Right lobe of liver (tissue), 6 donors: ENCODE measurements at regions not wholly inside any gene's neighbourhood (a gene's known extent, or its start where the extent isn't known, plus 50 kb on each side); places are given as distances from the start of the nearest gene placed in this dataset.

Experiments used
- ATAC-seq, 4 donors: fragments of 200-7000 bp; cut with Tn5 transposase; one replicate each; pipeline ENCODE4 v1.9.1; 2020; ENCODE audit warnings: mild to moderate bottlenecking in 4 of 4, moderate library complexity in 4 of 4
- DNase-seq, 3 donors: peaks; one replicate each; pipeline ENCODE4 v3.0.0-alpha.2; 2020
- H3K27ac ChIP-seq, 3 donors: fragments of 200-600 bp; one replicate each; pipeline ENCODE4 v1.8.0; 2022
- H3K27me3 ChIP-seq, 2 donors: fragments of 200-600 bp; one replicate each; pipeline ENCODE4 v1.8.0; 2022
- H3K36me3 ChIP-seq, 4 donors: fragments of 200-600 bp; sonication (generic) in 1 of 4; one replicate each; pipeline versions ENCODE4 v1.5.1 to v1.8.0; 2017 to 2022; ENCODE audit warnings: control low read depth in 1 of 4
- H3K4me1 ChIP-seq, 4 donors: fragments of 200-600 bp; sonication (generic) in 1 of 4; one replicate each; pipeline versions ENCODE4 v1.5.1 to v1.8.0; 2017 to 2022; ENCODE audit warnings: control low read depth in 1 of 4
- H3K4me3 ChIP-seq, 3 donors: fragments of 200-600 bp; one replicate each; pipeline ENCODE4 v1.8.0; 2022
- H3K9me3 ChIP-seq, 4 donors: fragments of 200-600 bp; sonication (generic) in 1 of 4; one replicate each; pipeline versions ENCODE4 v1.5.1 to v1.8.0; 2017 to 2022; ENCODE audit warnings: control low read depth in 1 of 4
- POLR2A ChIP-seq: fragments of 450-650 bp; IDR thresholded peaks from one replicate; pipeline ENCODE4 v1.6.1; 2017; ENCODE audit warnings: antibody characterized with exemption, mild to moderate bottlenecking
- WGBS: methylation state at CpG from one replicate; pipeline ENCODE4 v1.1.6; 2018; ENCODE audit warnings: low coverage, low lambda C conversion rate; ENCODE audit not compliant: insufficient coverage; ENCODE audit errors: missing lambda C conversion rate; 5-methylcytosine and 5-hydroxymethylcytosine counted together
- intact Hi-C, 2 donors: fragments of 100-400 bp; cut with DNase I; formaldehyde crosslinking; loops; one replicate each; pipeline versions ENCODE4 v1.11.2 to v1.14.1; 2022
- TF ChIP-seq, protein P1 (sequence below), 4 donors: fragments of 200-600 bp in 3 of 4; fragments of 450-650 bp in 1 of 4; IDR thresholded peaks; one replicate each; pipeline versions ENCODE4 v1.5.1 to v1.8.0; 2016 to 2022; ENCODE audit warnings: antibody characterized with exemption in 4 of 4, mild to moderate bottlenecking in 2 of 4
- donor health status: DM: no; HTN: yes; CAD: no.
- donor health status: DM: no; HTN: no; CAD: no.
- donor health status: DM: no; HTN: no; CAD: no.
- donor health status: DM: no; HTN: yes; CAD: no.
- donor health status: DM: no; HTN: yes; CAD: no.

DNA sequence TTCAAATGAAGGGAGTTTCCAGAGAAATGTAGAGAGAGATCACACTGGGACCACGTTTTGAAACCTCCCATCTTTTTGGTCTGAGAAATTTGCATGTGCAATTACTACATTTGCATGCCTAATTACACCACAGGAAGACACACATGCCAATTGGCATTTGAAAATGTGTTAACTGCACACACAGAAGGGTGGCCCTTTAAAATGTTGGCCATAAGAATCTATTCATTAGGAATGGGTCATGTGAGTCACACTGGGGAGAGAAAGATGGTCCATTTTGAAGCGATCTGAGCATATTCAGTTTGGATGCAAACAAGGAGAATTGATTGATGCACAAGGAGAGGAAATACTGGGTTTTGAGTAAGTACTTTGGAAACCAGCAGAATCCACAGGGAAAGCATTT is 1407.1 kb upstream of the ACVR2A start:
- DNase-seq = no peak
- Histone ChIP-seq H3K27ac (no peak overlapping the region), H3K9me3 (no peaks in the 10 kb centered on the region), H3K4me1 (no peaks in the 10 kb centered on the region), H3K4me3 (no peak overlapping the region), H3K27me3 (no peaks in the 10 kb centered on the region), H3K36me3 (no peaks in the 10 kb centered on the region)
- ATAC-seq = no peak
- TF ChIP-seq, protein P1, sequence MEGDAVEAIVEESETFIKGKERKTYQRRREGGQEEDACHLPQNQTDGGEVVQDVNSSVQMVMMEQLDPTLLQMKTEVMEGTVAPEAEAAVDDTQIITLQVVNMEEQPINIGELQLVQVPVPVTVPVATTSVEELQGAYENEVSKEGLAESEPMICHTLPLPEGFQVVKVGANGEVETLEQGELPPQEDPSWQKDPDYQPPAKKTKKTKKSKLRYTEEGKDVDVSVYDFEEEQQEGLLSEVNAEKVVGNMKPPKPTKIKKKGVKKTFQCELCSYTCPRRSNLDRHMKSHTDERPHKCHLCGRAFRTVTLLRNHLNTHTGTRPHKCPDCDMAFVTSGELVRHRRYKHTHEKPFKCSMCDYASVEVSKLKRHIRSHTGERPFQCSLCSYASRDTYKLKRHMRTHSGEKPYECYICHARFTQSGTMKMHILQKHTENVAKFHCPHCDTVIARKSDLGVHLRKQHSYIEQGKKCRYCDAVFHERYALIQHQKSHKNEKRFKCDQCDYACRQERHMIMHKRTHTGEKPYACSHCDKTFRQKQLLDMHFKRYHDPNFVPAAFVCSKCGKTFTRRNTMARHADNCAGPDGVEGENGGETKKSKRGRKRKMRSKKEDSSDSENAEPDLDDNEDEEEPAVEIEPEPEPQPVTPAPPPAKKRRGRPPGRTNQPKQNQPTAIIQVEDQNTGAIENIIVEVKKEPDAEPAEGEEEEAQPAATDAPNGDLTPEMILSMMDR (IDR thresholded peaks at IDR 0.05) = no peak
- no peak for TF ChIP-seq POLR2A
- intact Hi-C loops = no loop called here
- WGBS = 20% methylated on average over 2 of the region's 2 CpGs

DNA sequence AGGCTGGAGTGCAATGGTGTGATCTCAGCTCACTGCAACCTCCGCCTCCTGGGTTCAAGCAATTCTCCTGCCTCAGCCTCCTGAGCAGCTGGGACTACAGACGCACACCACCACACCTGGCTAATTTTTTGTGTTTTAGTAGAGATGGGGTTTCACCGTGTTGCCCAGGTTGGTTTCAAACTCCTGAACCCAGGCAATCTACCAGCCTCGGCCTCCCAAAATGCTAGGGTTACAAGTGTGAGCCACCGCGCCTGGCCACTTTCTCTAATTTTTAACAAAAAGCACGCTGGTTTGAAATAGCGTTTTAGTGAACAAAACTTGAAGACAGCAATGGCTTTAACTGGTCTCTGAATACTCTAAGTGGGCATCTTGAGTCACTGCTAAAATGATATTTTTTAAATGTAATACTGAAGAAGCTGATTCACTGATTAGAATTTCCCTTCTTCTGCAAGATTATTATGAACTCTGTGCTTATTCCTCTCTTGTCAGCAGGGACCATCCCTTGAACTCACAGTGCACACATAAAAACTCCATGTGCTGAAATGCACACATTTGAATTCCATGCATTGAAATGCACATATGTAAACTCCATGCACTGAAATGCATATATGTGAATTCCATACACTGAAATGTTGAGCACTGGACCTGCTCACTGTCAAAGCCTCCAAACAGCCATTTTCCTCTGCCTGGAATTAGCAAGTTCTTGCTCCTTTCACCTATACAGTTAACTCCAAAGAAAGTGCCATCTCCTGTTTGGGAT is 1411.5 kb upstream of the ACVR2A start:
- WGBS = 82% methylated on average over 8 of the region's 8 CpGs
- TF ChIP-seq POLR2A = no peak
- TF ChIP-seq, protein P1 (IDR thresholded peaks at IDR 0.05) = no peak
- intact Hi-C loops = no loop called here

DNA sequence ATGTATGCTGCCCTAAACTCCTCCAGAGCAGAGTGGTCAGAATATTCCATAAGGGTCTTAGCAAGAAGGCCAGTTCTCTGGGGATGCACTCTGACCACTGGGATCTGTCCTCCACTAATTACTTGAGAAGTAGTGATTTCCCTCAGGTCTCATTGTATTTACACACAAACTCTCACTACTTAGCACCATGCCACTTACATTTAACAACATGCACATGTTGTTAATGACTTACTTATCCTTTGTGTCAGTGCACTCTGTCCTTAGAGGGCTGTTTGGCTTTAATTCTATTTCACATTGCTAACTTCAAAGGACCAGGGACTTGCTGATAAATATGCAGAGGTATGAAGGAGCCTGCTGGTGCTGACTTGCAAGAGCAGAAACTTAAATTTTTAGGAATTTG is 1415.5 kb upstream of the ACVR2A start:
- no peak for TF ChIP-seq POLR2A
- intact Hi-C loops = no loop called here

More for the DNA sequence above, 1411.5 kb upstream of the ACVR2A start:
- no peak for DNase-seq
- H3K9me3 ChIP-seq = no peaks in the 10 kb centered on the region
- no peaks in the 10 kb centered on the region for H3K36me3 ChIP-seq
- H3K27ac ChIP-seq = no peak overlapping the region
- no peaks in the 10 kb centered on the region for H3K27me3 ChIP-seq
- ATAC-seq = no peak
- no peak overlapping the region for H3K4me3 ChIP-seq
- H3K4me1 ChIP-seq = no peaks in the 10 kb centered on the region

GRCh38 chr2:146417942-146418341 is 1426.9 kb upstream of the ACVR2A start:
- Histone ChIP-seq H3K27ac (no peak overlapping the region), H3K36me3 (no peaks in the 10 kb centered on the region), H3K9me3 (no peaks in the 10 kb centered on the region), H3K4me1 (no peaks in the 10 kb centered on the region), H3K4me3 (no peak overlapping the region), H3K27me3 (no peaks in the 10 kb centered on the region)
- no peak for ATAC-seq
- 76% methylated on average over 2 of the region's 2 CpGs for WGBS
- TF ChIP-seq, protein P1 (IDR thresholded peaks at IDR 0.05) = no peak
- TF ChIP-seq POLR2A = no peak
- intact Hi-C loops = no loop called here
- no peak for DNase-seq

More for the DNA sequence above, 1415.5 kb upstream of the ACVR2A start:
- H3K27ac ChIP-seq = no peak overlapping the region
- no peaks in the 10 kb centered on the region for H3K4me1 ChIP-seq
- DNase-seq (no peak), ATAC-seq (no peak)
- H3K4me3 ChIP-seq = no peak overlapping the region
- H3K9me3 ChIP-seq = no peaks in the 10 kb centered on the region
- no peaks in the 10 kb centered on the region for H3K27me3 ChIP-seq
- H3K36me3 ChIP-seq = no peaks in the 10 kb centered on the region

DNA sequence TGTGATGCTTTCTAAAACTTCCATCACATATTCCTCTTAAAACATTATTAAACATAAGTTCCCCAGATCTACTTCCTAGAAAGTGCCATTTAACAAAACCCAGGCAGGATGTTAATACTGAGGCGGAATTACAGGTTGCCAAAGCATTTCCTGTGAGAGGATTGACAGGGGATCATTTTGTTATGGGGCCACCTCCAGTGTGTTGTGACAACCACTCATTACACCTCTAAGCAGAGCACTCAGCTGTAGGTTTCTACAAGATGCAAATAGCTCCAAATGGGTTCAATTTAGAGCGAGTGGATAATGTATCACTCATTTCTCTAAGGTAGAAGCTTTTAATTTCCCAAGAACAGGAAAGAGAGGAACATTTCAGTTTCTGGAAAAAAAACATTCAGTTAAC is 1429.5 kb upstream of the ACVR2A start:
- no peak for ATAC-seq
- intact Hi-C loops = no loop called here
- Histone ChIP-seq H3K4me1 (no peaks in the 10 kb centered on the region), H3K4me3 (no peak overlapping the region), H3K27ac (no peak overlapping the region), H3K27me3 (no peaks in the 10 kb centered on the region), H3K9me3 (no peaks in the 10 kb centered on the region), H3K36me3 (no peaks in the 10 kb centered on the region)
- DNase-seq = no peak
- TF ChIP-seq POLR2A = no peak
- TF ChIP-seq, protein P1 (IDR thresholded peaks at IDR 0.05) = no peak
- 45% methylated on average over 2 of the region's 2 CpGs for WGBS
